ENCODE measurements at regions not wholly inside any gene's neighbourhood (a gene's known extent, or its start where the extent isn't known, plus 50 kb on each side); places are given as distances from the start of the nearest gene placed in this dataset.

- Mint-ChIP-seq H3K27ac (peak overlapping the region; percentile 81), H3K27me3 (peaks cover 40% of the 10 kb centered on the region), H3K4me3 (no peak overlapping the region), H3K36me3 (ENCODE audit: low read depth) (no peaks in the 10 kb centered on the region), H3K4me1 (ENCODE audit: low read depth) (peaks cover 87% of the 10 kb centered on the region), H3K9me3 (no peaks in the 10 kb centered on the region)
- intact Hi-C loops (cut with micrococcal nuclease), result loop anchor here (5.0 kb wide), 1 partner anchor 85 kb away; no protein-coding TSS in a partner anchor
Observed at GRCh38 chr1:109821831-109822745, 58.4 kb upstream of the EPS8L3 start.

- no peaks in the 10 kb centered on the region for H3K9me3 Mint-ChIP-seq
- no peaks in the 10 kb centered on the region for H3K36me3 Mint-ChIP-seq (ENCODE audit: low read depth)
- intact Hi-C loops (cut with micrococcal nuclease), result loop anchor here (5.0 kb wide), 1 partner anchor 86 kb away; no protein-coding TSS in a partner anchor
- no peak overlapping the region for H3K4me3 Mint-ChIP-seq
- peaks cover 88% of the 10 kb centered on the region for H3K4me1 Mint-ChIP-seq (ENCODE audit: low read depth)
- H3K27ac Mint-ChIP-seq, result peak overlapping the region; percentile 81
- H3K27me3 Mint-ChIP-seq, result peaks cover 41% of the 10 kb centered on the region
Observed at GRCh38 chr1:109821221-109821669, 57.5 kb upstream of the EPS8L3 start.

- peaks cover 92% of the 10 kb centered on the region for H3K4me1 Mint-ChIP-seq (ENCODE audit: low read depth)
- no peak overlapping the region for H3K4me3 Mint-ChIP-seq
- peak overlapping the region; percentile 27 for H3K27ac Mint-ChIP-seq
- H3K36me3 Mint-ChIP-seq (ENCODE audit: low read depth), result no peaks in the 10 kb centered on the region
- H3K27me3 Mint-ChIP-seq, result peaks cover 46% of the 10 kb centered on the region
- intact Hi-C loops (cut with micrococcal nuclease), result loop anchor here (5.0 to 10.0 kb wide), 2 partner anchors 45 to 87 kb away; no protein-coding TSS in a partner anchor
- no peaks in the 10 kb centered on the region for H3K9me3 Mint-ChIP-seq
Observed at GRCh38 chr1:109819906-109820305, 56.2 kb upstream of the EPS8L3 start.

- H3K9me3 Mint-ChIP-seq, result no peaks in the 10 kb centered on the region
- peak overlapping the region; percentile 27 for H3K27ac Mint-ChIP-seq
- H3K4me3 Mint-ChIP-seq, result no peak overlapping the region
- peaks cover 88% of the 10 kb centered on the region for H3K4me1 Mint-ChIP-seq (ENCODE audit: low read depth)
- intact Hi-C loops (cut with micrococcal nuclease), result loop anchor here (10.0 kb wide), 1 partner anchor 46 kb away; no protein-coding TSS in a partner anchor
- H3K36me3 Mint-ChIP-seq (ENCODE audit: low read depth), result no peaks in the 10 kb centered on the region
- H3K27me3 Mint-ChIP-seq, result peaks cover 50% of the 10 kb centered on the region
Observed at GRCh38 chr1:109818988-109819764, 55.5 kb upstream of the EPS8L3 start.

GRCh38 chr1:109818271-109818987 lies 54.7 kb upstream of the EPS8L3 start:
- peaks cover 48% of the 10 kb centered on the region for H3K27me3 Mint-ChIP-seq
- no peaks in the 10 kb centered on the region for H3K9me3 Mint-ChIP-seq
- H3K4me1 Mint-ChIP-seq (ENCODE audit: low read depth), result peaks cover 81% of the 10 kb centered on the region
- no peak overlapping the region for H3K4me3 Mint-ChIP-seq
- peak overlapping the region; percentile 27 for H3K27ac Mint-ChIP-seq
- intact Hi-C loops (cut with micrococcal nuclease), result loop anchor here (10.0 kb wide), 1 partner anchor 46 kb away; no protein-coding TSS in a partner anchor
- H3K36me3 Mint-ChIP-seq (ENCODE audit: low read depth), result no peaks in the 10 kb centered on the region

- Mint-ChIP-seq H3K36me3 (ENCODE audit: low read depth) (no peaks in the 10 kb centered on the region), H3K27me3 (peaks cover 46% of the 10 kb centered on the region), H3K27ac (no peak overlapping the region), H3K4me1 (ENCODE audit: low read depth) (peaks cover 81% of the 10 kb centered on the region), H3K9me3 (no peaks in the 10 kb centered on the region), H3K4me3 (no peak overlapping the region)
- intact Hi-C loops (cut with micrococcal nuclease), result loop anchor here (10.0 kb wide), 1 partner anchor 47 kb away; no protein-coding TSS in a partner anchor
Observed at GRCh38 chr1:109817881-109818270, 54.2 kb upstream of the EPS8L3 start.

GRCh38 chr1:109816975-109817535 lies 53.3 kb upstream of the EPS8L3 start:
- Mint-ChIP-seq H3K9me3 (no peaks in the 10 kb centered on the region), H3K4me3 (no peak overlapping the region), H3K27ac (no peak overlapping the region), H3K27me3 (peaks cover 42% of the 10 kb centered on the region), H3K4me1 (ENCODE audit: low read depth) (peaks cover 74% of the 10 kb centered on the region), H3K36me3 (ENCODE audit: low read depth) (no peaks in the 10 kb centered on the region)
- intact Hi-C loops (cut with micrococcal nuclease), result loop anchor here (10.0 kb wide), 1 partner anchor 48 kb away; no protein-coding TSS in a partner anchor

GRCh38 chr1:109816175-109816811 lies 52.6 kb upstream of the EPS8L3 start:
- H3K9me3 Mint-ChIP-seq, result no peaks in the 10 kb centered on the region
- H3K27ac Mint-ChIP-seq, result no peak overlapping the region
- H3K4me3 Mint-ChIP-seq, result no peak overlapping the region
- no peaks in the 10 kb centered on the region for H3K36me3 Mint-ChIP-seq (ENCODE audit: low read depth)
- intact Hi-C loops (cut with micrococcal nuclease), result loop anchor here (10.0 kb wide), 1 partner anchor 49 kb away; no protein-coding TSS in a partner anchor
- H3K4me1 Mint-ChIP-seq (ENCODE audit: low read depth), result peaks cover 66% of the 10 kb centered on the region
- H3K27me3 Mint-ChIP-seq, result peaks cover 42% of the 10 kb centered on the region

GRCh38 chr1:109815809-109816174 lies 52.1 kb upstream of the EPS8L3 start:
- Mint-ChIP-seq H3K27me3 (peaks cover 42% of the 10 kb centered on the region), H3K9me3 (no peaks in the 10 kb centered on the region), H3K4me3 (no peak overlapping the region), H3K4me1 (ENCODE audit: low read depth) (peaks cover 61% of the 10 kb centered on the region), H3K27ac (no peak overlapping the region), H3K36me3 (ENCODE audit: low read depth) (no peaks in the 10 kb centered on the region)
- intact Hi-C loops (cut with micrococcal nuclease), result loop anchor here (10.0 kb wide), 1 partner anchor 49 kb away; no protein-coding TSS in a partner anchor

- H3K27me3 Mint-ChIP-seq, result peaks cover 42% of the 10 kb centered on the region
- no peak overlapping the region for H3K4me3 Mint-ChIP-seq
- H3K27ac Mint-ChIP-seq, result no peak overlapping the region
Observed at GRCh38 chr1:109814993-109815786, 51.5 kb upstream of the EPS8L3 start.

GRCh38 chr1:109814223-109814622 lies 50.5 kb upstream of the EPS8L3 start:
- Mint-ChIP-seq H3K4me1 (ENCODE audit: low read depth) (peaks cover 46% of the 10 kb centered on the region), H3K9me3 (no peaks in the 10 kb centered on the region), H3K36me3 (ENCODE audit: low read depth) (no peaks in the 10 kb centered on the region), H3K27ac (no peak overlapping the region), H3K27me3 (peaks cover 41% of the 10 kb centered on the region), H3K4me3 (no peak overlapping the region)
- intact Hi-C loops (cut with micrococcal nuclease), result loop anchor here (10.0 kb wide), 1 partner anchor 51 kb away; no protein-coding TSS in a partner anchor

More at GRCh38 chr1:109814993-109815786, 51.5 kb upstream of the EPS8L3 start:
- intact Hi-C loops (cut with micrococcal nuclease), result loop anchor here (10.0 kb wide), 1 partner anchor 50 kb away; no protein-coding TSS in a partner anchor
- no peaks in the 10 kb centered on the region for H3K9me3 Mint-ChIP-seq
- H3K4me1 Mint-ChIP-seq (ENCODE audit: low read depth), result peaks cover 55% of the 10 kb centered on the region
- H3K36me3 Mint-ChIP-seq (ENCODE audit: low read depth), result no peaks in the 10 kb centered on the region
